GM21390 (cell line): ENCODE measurements at regions not wholly inside any gene's neighbourhood (a gene's known extent, or its start where the extent isn't known, plus 50 kb on each side); places are given as distances from the start of the nearest gene placed in this dataset.
"Not testable (repeated sequence)": the region's sequence is repeated elsewhere in the genome, so short reads cannot be mapped to it uniquely, and the experiment has no call there.

Source experiments
- ATAC-seq: cut with Tn5 transposase; IDR thresholded peaks from one replicate; pipeline ENCODE4 v1.9.1; 2021; ENCODE audit not compliant: unreplicated experiment

DNA sequence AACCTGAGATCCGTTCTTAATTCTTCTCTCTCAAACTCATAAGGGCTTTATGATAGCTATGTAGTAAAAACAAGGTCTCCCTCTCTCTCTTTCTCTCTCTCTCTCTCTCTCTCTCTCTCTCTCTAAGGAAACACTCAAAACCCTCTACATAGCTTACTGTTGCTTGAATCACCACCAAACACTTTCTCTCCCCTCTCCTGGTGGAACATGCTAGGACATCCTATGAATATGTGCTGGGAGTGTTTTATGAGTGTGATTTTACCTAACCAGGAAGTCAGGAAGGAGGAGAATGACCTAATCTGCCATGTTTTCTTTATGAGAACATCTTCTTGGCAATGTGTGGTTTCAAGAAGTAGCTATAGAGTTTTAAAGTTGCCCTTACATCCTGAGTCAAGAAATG is 844.6 kb downstream of the TTLL7 start:
- ATAC-seq = not testable (repeated sequence)

DNA sequence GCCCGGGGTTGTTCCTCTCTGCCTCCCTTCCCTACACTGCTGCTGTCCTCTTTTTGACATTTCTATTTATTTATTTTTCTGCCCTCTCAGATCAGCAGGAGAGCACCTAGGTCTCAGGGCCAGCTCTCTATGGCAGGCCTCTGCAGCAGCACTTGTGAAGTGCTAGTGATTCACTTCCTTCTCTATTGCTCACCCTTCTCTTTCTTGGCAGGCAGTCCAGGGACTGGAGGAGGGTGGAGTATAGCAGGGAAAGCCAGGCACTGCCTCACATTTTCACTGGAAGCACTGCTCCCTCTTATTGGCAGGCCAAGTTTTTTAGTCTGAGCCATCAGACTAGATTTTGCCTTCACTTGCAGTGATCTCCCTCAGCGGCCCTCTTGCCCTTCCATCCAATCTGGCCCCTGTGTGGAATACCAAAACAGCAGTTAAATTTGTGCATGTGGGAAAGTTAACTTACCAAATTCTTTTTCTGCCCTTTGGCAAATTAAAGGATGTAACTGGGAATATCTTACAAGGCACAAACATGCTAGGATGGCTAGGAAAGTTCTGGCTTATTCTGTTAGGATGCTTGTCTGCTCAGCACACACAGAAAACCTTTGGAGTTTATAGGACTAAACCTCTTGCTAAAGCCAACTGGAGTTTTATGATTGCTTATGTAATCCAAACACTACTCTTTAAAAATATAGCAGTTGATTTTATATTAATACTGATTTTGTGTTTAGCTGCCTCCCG is 847.6 kb downstream of the TTLL7 start:
- ATAC-seq = not testable (repeated sequence)

DNA sequence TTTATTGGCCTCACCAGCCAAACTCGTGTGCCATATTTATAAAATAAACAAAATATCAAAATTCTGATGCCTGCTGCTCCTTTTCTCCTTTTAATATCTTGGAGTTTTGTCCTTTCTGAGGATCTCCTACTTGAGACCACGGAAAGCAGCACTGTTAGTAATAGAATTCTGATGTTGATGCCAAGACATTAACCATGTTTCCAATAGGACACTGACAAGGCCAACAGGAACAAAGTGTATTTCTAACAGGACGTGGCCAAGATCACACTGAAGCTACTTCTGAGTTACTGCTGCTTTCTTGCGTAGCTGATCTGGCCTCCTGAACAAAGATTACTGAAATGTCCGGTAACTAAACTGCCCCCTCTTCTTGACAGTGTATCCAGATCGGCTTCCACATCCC is 848.5 kb downstream of the TTLL7 start:
- not testable (repeated sequence) for ATAC-seq

DNA sequence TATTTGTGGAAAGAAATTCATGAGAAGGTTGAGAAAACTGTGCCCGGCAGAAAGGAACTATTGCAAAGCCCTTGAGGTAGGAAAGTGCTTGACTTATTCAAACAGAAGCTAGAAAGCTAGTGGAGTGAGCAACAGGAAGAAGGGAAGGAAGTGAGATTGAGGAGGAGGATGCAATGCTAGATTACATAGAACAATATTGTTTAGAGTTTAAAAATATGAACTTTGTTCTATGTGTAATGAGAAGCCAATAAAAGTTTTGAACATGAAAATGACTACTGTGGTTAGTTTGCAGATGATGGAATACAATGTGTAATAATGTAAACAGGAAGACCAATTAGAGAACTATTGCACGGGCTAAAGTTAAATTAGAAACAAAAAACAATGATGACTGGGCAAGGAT is 853.1 kb downstream of the TTLL7 start:
- ATAC-seq = not testable (repeated sequence)

DNA sequence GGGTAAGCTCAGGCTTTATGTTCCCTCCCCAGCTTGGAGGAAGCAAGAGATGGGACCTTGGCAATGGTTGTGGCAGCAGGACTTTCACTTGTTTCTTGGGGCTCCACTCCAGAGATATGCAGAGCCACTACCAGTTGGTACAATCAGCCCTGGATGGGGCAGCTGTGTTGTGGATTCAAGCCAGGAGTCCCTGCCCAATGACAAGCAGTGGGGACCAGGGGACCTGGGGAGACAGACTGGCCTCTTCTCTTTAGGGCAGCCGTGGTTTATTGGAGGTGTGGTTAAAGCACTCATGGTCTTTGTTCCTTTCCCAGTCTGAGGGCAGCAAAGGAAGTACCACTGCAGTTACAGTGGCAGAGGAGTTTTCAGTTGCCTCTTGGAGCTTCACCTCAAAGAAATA is 856.1 kb downstream of the TTLL7 start:
- not testable (repeated sequence) for ATAC-seq

DNA sequence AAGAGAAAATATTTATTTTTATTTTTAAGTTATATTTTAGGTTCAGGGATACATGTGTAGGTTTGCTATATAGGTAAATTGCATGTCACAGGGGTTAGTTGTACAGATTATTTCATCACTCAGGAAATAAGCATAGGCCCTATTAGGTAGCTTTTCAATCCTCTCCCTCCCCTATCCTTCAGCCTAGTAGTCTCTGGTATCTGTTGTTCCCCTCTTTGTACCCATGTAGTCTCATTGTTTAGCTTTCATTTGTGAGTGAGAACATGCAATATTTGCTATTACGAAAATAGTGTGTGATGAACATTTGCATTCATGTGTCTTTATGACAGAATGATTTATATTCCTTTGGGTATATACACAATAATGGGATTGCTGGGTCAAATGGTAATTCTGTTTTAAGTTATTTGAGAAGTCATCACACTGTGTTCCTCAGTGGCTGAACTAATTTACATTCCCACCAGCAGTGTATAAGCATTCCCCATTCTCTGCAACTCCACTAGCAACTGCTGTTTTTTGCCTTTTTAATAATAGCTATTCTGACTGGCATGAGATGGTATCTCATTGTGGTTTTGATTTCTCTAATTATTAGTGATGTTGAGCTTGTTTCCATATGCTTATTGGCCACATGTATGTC is 863.3 kb downstream of the TTLL7 start:
- not testable (repeated sequence) for ATAC-seq

DNA sequence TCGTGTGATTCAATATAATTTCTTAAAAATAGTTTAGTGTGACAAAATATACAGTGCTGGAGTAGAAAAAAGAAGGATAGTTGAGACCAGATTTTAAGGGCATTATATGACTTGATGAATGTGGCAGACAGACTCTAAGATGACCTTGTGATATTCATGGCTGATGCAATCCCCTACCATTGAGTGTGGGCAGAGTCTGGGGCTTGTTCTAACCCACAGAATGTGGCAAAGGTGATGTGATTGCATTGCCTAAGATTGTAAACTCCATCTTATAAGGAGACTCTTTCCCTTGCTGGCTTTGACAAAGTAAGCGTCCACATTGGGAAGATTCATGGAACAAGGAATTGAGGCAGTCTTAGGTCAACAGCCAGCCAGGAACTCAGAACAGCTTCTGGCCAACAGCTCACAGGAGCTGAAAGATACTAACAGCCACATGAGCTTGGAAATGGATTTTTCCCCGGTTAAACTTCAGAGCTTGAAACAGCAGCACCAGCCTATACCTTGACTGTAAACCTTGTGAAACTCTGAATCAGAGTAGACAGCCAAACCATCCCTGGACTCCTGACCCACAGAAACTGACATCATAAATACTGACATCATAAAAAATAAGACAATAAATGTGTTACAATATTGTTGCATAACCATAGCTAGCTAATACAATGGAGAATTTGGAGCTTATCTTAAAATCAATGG is 864.5 kb downstream of the TTLL7 start:
- ATAC-seq = not testable (repeated sequence)

DNA sequence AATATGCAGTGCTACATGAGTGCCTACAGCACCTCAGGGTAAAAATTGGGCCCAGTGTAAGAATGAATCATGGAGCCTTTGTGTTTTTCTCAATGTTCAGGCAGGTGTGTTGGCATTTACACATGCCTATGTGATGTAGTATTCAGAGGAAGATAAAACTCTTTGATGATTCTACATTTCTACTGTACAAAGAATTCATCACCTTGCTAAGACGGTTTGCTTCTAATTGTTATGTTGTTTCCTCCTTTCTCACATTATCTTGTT is 867.3 kb downstream of the TTLL7 start:
- no peak for ATAC-seq

DNA sequence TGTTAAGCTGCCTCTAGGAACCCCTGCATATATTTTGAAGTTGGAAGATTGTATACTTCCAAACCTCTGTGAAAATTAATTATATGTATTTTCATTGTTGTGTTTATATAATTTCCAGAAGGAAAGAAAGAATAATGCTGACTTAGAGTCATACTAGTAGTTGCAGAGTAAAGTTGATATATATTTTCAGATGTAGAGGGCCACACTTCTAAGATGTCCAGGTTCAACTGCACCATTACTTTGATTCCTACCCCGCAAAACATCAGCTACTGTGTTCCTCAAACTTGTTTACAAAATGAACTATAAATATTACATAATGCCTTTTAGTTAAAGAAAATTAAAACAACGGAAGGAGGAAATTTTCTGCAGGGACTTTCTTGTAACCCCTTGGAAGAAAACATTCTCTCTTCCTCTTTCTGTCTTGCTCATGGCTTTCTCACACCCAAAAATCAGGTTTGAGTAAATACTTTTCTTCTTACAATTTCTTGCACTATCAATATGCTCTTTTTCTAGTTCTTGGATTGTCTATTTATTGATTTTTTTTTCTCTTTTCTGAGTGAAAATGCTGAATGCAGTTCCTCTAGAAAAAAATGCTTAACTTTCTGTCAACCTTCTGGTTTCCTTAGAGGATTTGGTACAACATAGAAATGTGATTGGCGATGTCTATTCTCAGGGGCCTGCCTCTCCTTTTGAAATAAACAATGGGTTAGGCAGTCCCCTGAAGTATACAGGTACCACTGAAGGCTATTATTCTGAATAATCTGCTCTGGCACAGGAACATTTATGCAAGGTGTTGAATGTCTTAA is 867.8 kb downstream of the TTLL7 start:
- no peak for ATAC-seq

DNA sequence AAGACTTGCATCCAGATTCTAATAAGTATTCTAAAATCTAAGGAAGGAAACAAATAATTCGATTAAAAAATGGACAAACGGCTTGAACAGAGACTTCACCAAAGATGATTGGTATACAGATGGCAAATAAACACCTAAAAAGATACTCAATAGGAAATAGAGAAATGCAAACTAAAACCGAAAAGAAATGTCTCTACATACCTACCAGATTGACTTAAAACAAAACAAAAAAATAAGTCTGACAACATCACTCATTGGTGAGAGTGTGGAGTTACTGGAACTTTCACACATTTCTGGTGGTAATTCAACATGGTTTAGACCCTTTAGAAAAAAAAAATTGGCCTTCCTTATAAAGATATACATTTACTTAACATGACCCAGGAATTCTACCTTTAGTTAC is 869.8 kb downstream of the TTLL7 start:
- ATAC-seq = no peak

DNA sequence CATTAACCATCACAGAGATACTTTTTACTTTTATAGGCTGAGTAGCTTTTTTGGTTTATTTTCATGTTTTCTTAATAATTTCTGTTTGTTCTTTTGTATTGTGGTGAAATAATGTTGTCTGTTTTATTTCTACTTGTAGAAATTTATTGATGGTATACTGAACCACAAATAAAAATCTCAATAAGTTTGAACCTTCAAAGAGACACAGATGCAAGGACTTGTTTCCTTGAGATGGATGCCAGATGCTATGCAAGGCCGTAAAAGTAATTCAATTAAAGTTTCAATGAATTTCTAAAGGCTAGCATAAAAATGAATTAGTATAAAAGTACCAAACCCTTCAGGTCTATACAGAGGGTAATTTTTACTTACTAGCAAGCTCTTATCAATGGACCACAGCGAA is 873.5 kb downstream of the TTLL7 start:
- no peak for ATAC-seq

DNA sequence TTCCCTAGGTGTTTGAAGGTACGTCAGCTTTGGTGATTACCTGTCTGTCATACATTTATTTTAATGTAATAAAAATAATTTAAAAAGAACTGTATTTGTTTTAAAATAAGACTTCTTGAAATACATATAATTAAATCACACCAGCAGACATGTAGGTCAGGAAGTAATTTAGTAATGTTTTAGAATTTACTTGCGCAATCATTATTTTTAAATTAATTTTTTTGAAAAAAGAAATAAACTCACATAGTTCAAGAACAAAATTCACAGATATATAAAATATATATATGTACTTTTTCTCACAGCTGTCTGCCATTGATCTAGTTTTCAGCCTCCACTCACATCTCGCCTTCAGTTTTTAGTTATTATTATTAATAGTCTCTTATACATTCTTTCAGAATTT is 875.9 kb downstream of the TTLL7 start:
- ATAC-seq = no peak

DNA sequence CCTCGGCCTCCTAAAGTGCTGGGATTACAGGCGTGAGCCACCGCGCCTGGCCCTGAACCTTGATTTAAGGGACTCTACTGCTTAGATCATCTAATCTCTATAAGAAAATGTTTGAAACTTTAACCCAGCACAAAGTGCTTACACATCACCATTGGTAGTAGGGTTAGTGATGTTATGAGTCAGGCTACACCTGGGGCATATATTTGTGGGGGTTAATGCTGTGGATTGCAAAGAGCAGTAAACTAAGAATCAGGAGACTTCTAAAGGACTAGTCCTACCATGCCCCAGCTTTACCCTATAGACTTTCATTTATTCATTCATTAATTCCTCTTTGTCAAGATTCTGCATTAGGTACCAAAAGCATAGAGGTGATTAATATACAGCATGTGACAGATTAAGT is 880.5 kb downstream of the TTLL7 start:
- no peak for ATAC-seq

DNA sequence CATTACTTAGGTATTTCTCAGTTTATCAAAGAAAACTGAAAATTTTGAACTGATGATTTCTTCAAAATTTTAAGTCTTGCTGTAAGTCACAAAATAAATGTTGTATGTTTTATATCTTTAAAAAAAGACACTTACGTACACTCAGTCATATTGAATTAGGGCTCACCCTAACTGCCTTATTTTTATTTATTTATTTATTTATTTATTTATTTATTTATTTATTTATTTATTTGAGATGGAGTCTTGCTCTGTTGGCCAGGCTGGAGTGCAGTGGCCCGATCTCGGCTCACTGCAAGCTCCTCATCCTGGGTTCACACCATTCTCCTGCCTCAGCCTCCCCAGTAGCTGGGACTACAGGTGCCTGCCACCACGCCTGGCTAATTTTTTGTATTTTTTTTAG is 881.9 kb downstream of the TTLL7 start:
- not testable (repeated sequence) for ATAC-seq

DNA sequence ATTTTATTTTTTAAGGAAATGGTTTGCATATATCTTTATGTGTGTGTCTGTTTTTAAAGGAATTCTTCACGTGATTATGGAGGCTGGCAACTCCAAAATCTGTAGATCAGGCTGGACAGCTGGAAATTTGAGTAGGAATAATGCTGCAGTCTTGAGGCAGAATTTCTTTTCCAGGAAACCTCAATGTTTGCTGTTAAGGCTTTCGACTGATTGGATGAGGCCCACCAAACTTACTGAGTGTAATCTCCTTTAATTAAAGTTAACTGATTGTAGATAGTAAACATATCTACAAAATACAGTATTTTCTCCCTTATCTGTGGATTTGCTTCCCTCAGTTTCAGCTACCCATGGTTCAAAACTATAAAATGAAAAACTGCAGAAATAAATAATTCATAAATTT is 883.1 kb downstream of the TTLL7 start:
- ATAC-seq = no peak

DNA sequence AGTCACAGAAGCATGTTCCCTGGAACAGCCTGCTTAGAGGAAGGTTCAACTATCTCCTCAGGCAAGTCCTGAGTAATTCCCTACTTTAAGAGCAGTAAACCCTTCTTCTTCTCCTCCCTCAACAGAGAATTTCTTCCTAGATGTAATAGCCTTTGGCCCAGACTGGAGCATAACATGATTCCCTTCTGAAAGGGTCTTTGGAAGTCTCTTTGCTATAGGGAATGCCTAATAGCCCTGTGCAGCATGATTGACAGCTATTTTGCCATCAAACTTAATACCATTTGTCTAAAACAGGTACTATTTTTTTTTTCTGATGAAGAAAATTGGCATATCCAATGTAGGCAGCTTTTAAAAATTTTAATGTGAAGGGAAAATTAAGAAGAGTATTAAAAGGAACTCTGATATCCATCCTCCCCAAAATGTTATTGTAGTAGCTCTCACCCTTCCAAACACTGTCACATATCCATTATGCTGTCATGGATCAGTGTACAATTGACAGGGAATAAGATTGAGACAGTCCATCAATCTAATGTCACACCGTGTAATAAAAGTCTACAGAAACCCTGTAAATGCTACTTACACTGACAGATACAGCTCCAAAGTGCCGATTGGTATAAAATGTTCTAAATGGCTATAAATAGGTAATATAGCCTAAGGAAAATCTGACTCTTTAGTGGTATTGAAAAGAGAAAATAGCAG is 884.6 kb downstream of the TTLL7 start:
- ATAC-seq = no peak

DNA sequence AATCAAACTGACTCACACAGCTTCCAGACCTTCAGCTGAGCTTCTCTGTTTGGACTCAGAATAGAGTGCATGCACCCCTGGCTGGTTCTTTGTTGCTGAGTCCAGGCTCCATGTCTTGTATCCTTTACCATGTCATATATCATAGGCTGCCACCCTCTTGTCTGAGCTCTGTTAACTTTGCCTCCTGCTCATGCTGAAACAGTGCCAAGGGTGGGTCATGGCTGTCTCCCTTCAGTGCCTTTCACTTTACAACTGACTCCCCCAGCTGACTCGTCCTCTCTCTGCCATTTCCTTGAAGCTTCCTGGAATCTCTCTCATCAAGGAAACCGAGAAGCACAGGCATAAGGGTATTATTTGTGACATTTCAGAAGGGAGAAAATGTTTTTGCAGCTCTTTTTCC is 885.3 kb downstream of the TTLL7 start:
- ATAC-seq = no peak

DNA sequence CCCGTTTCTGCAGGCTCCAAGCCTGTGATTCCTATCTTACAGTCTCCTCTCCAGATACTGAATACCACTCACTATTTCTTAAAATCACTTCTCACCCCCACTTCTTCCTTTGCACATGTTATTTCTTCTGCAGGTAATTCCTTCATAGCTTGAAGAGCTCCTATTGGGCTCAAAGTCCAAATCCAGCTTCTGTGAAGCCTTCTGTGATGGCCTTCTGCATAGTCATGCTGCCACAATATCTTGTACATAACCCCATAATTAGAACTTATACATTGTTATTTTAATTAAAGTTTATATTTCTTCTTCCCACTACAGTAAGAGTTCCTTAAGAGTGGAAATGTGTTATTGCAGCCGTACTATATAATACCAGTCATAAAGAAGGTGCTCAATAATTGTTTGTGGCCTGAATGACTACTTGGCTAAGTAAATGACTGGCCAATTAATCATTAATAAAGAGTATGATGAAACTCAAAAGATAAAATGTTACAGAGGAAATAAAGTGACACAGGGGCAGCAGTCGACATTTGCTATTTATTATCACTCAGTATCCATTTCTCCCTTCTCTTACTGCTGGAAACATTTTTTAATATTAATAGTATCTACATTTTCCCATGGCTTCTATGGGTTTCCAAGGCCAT is 886.6 kb downstream of the TTLL7 start:
- ATAC-seq = no peak

DNA sequence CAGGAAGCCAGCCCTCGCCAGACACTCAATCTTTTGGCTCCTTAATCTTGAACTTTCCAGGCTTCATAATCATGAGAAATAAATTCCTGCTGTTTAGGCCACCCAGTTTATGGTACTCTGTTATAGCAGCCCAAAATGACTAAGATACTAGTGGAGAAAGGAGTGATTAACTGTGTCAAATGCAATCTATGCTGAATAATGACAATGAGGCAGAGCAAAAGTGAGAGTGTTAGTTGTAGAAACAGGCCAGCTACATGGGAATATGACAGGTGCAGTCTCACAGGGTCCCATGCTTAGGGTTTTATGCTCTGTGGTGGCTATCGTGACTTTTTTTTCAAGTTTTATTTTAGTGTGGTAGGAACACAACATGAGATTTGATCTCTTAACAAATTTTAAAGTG is 888.8 kb downstream of the TTLL7 start:
- no peak for ATAC-seq

DNA sequence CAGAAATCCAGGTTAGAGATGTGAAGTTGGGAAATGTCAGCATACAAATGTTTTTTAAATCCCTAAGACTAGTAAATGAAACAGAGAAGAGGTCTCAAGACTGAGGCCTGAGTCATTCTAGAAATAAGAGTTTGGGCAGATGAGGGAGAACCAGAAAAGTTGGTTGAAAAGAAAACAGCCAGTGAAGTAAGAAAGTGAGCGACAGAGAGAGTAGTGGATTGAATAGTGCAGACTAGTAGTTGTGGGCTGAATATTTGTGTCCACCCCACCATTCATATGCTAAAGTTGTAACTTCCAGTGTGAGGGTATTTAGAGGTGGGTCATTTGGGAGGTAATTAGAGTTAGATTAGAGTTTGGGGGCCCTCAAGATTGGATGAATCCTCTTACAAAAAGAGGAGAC is 889.2 kb downstream of the TTLL7 start:
- ATAC-seq = no peak

DNA sequence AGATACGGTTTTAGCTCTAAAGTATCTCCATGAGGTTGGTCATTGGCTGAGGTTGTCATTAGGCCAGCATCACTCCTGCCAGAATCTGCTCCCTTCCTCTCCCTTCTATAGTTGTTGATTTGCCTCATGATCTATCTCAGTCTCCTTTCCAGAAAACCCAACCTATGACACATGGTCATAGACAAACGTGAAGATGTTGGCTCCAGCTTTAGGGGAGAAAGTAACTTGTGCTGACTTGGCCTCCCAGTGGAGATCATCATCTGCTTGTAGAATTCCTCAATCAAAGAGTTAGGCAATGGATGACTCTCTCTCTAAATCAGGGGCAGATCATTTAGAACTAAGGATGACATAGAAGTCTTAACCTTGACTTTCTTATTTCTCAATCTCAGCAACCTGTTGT is 894.4 kb downstream of the TTLL7 start:
- no peak for ATAC-seq
